Keratinocyte (primary cell): ENCODE measurements at regions not wholly inside any gene's neighbourhood (a gene's known extent, or its start where the extent isn't known, plus 50 kb on each side); places are given as distances from the start of the nearest gene placed in this dataset.

Source experiments
- DNase-seq: peaks from one replicate; pipeline ENCODE4 v3.0.0-alpha.2; 2011; ENCODE audit warnings: low read depth, missing footprints, low spot score
- FAIRE-seq: peaks from 2 replicates; lab custom pipeline; 2011; peaks lifted over from hg19 to GRCh38; lab: Jason Lieb, UNC
- H2AFZ ChIP-seq: 2 replicates; pipeline ENCODE4 v1.6.0; 2012; ENCODE audit warnings: low read length, control low read depth, inconsistent platforms; ENCODE audit not compliant: control insufficient read depth
- H3K27ac ChIP-seq: 2 replicates; pipeline ENCODE4 v1.5.1; 2011; ENCODE audit warnings: low read length; ENCODE audit not compliant: control insufficient read depth, insufficient read depth
- H3K27me3 ChIP-seq: 3 replicates; pipeline ENCODE4 v1.6.0; 2011; ENCODE audit warnings: low read length; ENCODE audit not compliant: control insufficient read depth, insufficient read depth; ENCODE audit errors: extremely low read depth
- H3K36me3 ChIP-seq, 2 experiments: 2 replicates in 1 of 2; 3 replicates in 1 of 2; pipeline ENCODE4 v1.5.1; 2011; ENCODE audit warnings: low read length in 2 of 2, mild to moderate bottlenecking in 1 of 2; ENCODE audit not compliant: control insufficient read depth in 2 of 2, insufficient read depth in 2 of 2; ENCODE audit errors: extremely low read depth in 1 of 2
- H3K4me1 ChIP-seq: 3 replicates; pipeline ENCODE4 v1.5.1; 2011; ENCODE audit warnings: low read length; ENCODE audit not compliant: control insufficient read depth, insufficient read depth; ENCODE audit errors: extremely low read depth
- H3K4me2 ChIP-seq: 3 replicates; pipeline ENCODE4 v1.6.0; 2011; ENCODE audit warnings: low read depth, low read length; ENCODE audit not compliant: control insufficient read depth, insufficient read depth; ENCODE audit errors: extremely low read depth
- H3K4me3 ChIP-seq, 3 experiments: fragments of 200-600 bp in 1 of 3; sonication (generic) in 1 of 3; 2 replicates in 2 of 3; 3 replicates in 1 of 3; pipeline ENCODE4 v1.5.1; 2011 to 2016; ENCODE audit warnings: low read length in 3 of 3, mild to moderate bottlenecking in 3 of 3, control low read depth in 2 of 3, inconsistent platforms in 1 of 3, low read depth in 1 of 3, mixed read lengths in 1 of 3, mixed run types in 1 of 3, moderate library complexity in 1 of 3; ENCODE audit not compliant: control insufficient read depth in 2 of 3, insufficient read depth in 2 of 3; ENCODE audit errors: extremely low read depth in 1 of 3
- H3K79me2 ChIP-seq: 2 replicates; pipeline ENCODE4 v1.6.0; 2012; ENCODE audit warnings: low read length; ENCODE audit not compliant: control insufficient read depth, insufficient read depth
- H3K9ac ChIP-seq: 3 replicates; pipeline ENCODE4 v1.6.0; 2011; ENCODE audit warnings: low read length; ENCODE audit not compliant: control insufficient read depth, insufficient read depth; ENCODE audit errors: extremely low read depth
- H3K9me1 ChIP-seq: 3 replicates; pipeline ENCODE4 v1.6.0; 2011; ENCODE audit warnings: low read length; ENCODE audit not compliant: control insufficient read depth, insufficient read depth; ENCODE audit errors: extremely low read depth
- H3K9me3 ChIP-seq: 2 replicates; pipeline ENCODE4 v1.5.1; 2012; ENCODE audit warnings: low read depth, low read length; ENCODE audit not compliant: control insufficient read depth
- H4K20me1 ChIP-seq: 3 replicates; pipeline ENCODE4 v1.6.0; 2011; ENCODE audit warnings: low read length; ENCODE audit not compliant: control insufficient read depth, insufficient read depth; ENCODE audit errors: extremely low read depth
- EZH2 ChIP-seq: IDR thresholded peaks from one replicate; pipeline ENCODE4 v1.6.1; 2012; ENCODE audit warnings: inconsistent platforms, mild to moderate bottlenecking, low read length, moderate library complexity
- dilution Hi-C: fragments of 300-500 bp; cut with MboI; formaldehyde crosslinking; loops from one replicate; pipeline ENCODE4 v1.7.0; 2020; ENCODE audit warnings: low sequenced_read_pairs; ENCODE audit not compliant: extremely low pct_ligation_motif_present
- TF ChIP-seq, protein P1 (sequence below), 3 experiments: IDR thresholded peaks in 1 of 3; conservative IDR thresholded peaks in 1 of 3; optimal IDR thresholded peaks in 1 of 3; 2 replicates in 2 of 3; 3 replicates in 1 of 3; pipeline versions ENCODE3 to v1.5.1; 2011; ENCODE audit warnings: low read length in 3 of 3, mild to moderate bottlenecking in 3 of 3, moderate library complexity in 2 of 3, control low read depth in 1 of 3, inconsistent platforms in 1 of 3; ENCODE audit not compliant: insufficient read depth in 2 of 3; ENCODE audit errors: extremely low read depth in 1 of 3

DNA sequence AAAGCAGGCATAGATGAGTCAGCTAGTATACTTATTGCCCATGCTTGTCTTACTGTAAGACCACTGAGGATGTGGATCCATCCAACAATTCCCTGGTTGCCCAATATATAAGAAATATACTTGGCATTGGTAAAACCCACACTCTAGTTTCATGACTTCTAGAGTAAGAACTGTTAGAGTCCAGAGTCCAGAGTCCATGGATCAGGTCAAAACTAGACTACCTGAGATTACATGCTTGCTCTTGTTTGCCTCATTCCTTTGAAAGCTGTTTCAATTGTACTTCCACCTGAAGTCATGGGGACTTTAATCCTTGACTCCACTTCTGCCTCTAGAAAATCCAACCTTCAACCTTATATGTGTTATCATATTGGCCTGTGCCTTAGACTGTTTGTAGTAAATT lies 707.6 kb upstream of the FAM98A start:
- H3K27me3 ChIP-seq = no peaks in the 10 kb centered on the region
- dilution Hi-C loops = no loop called here
- TF ChIP-seq, protein P1, sequence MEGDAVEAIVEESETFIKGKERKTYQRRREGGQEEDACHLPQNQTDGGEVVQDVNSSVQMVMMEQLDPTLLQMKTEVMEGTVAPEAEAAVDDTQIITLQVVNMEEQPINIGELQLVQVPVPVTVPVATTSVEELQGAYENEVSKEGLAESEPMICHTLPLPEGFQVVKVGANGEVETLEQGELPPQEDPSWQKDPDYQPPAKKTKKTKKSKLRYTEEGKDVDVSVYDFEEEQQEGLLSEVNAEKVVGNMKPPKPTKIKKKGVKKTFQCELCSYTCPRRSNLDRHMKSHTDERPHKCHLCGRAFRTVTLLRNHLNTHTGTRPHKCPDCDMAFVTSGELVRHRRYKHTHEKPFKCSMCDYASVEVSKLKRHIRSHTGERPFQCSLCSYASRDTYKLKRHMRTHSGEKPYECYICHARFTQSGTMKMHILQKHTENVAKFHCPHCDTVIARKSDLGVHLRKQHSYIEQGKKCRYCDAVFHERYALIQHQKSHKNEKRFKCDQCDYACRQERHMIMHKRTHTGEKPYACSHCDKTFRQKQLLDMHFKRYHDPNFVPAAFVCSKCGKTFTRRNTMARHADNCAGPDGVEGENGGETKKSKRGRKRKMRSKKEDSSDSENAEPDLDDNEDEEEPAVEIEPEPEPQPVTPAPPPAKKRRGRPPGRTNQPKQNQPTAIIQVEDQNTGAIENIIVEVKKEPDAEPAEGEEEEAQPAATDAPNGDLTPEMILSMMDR (optimal IDR thresholded peaks at IDR 0.05 in 1 of 3, IDR thresholded peaks at IDR 0.05 in 1 of 3, conservative IDR thresholded peaks at IDR 0.05 in 1 of 3; ENCODE audit: extremely low read depth in 1 of 3, insufficient read depth in 2 of 3, low read length in 3 of 3) = no peak
- TF ChIP-seq EZH2 = no peak
- H3K4me2 ChIP-seq = no peak overlapping the region
- no peak overlapping the region for H3K9ac ChIP-seq
- H3K9me3 ChIP-seq = no peaks in the 10 kb centered on the region
- no peaks in the 10 kb centered on the region for H3K79me2 ChIP-seq
- no peaks in the 10 kb centered on the region for H4K20me1 ChIP-seq
- DNase-seq (no peak), FAIRE-seq (no peak)
- no peaks in the 10 kb centered on the region for H3K9me1 ChIP-seq
- no peaks in the 10 kb centered on the region for H3K36me3 ChIP-seq
- no peak overlapping the region for H2AFZ ChIP-seq
- H3K27ac ChIP-seq = no peak overlapping the region
- H3K4me3 ChIP-seq = no peak overlapping the region
- no peaks in the 10 kb centered on the region for H3K4me1 ChIP-seq

DNA sequence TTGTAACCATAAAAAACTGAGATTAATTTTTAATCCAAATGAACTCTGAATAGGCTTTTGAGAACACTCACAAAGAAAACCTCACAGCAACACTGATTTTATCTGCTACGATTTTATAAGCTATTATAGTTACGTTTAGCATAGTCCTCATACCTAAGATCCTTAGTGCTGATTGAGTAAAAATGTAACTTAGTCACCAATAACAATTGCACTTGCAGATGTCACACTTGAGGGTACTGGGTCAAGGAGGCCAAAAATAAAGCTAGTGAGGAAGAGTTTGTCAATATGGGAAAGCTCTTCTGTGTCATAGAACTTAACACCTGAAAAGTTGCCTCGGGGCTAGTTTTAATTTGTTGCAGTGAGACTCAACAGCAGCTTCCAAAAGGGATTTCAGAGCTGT lies 706.5 kb upstream of the FAM98A start:
- H3K4me1 ChIP-seq = no peaks in the 10 kb centered on the region
- H3K4me3 ChIP-seq = no peak overlapping the region
- H3K27ac ChIP-seq = no peak overlapping the region
- no peak overlapping the region for H3K4me2 ChIP-seq
- no peak overlapping the region for H3K9ac ChIP-seq
- FAIRE-seq (no peak), DNase-seq (no peak)
- no peaks in the 10 kb centered on the region for H3K9me1 ChIP-seq
- no peaks in the 10 kb centered on the region for H3K36me3 ChIP-seq
- no peaks in the 10 kb centered on the region for H3K27me3 ChIP-seq
- no peak overlapping the region for H2AFZ ChIP-seq
- no peaks in the 10 kb centered on the region for H3K79me2 ChIP-seq
- H3K9me3 ChIP-seq = no peaks in the 10 kb centered on the region
- H4K20me1 ChIP-seq = no peaks in the 10 kb centered on the region
- TF ChIP-seq, protein P1 (optimal IDR thresholded peaks at IDR 0.05 in 1 of 3, IDR thresholded peaks at IDR 0.05 in 1 of 3, conservative IDR thresholded peaks at IDR 0.05 in 1 of 3; ENCODE audit: extremely low read depth in 1 of 3, insufficient read depth in 2 of 3, low read length in 3 of 3) = no peak
- no peak for TF ChIP-seq EZH2
- dilution Hi-C loops = no loop called here
